Right cardiac atrium (tissue), 5 donors: ENCODE measurements at regions not wholly inside any gene's neighbourhood (a gene's known extent, or its start where the extent isn't known, plus 50 kb on each side); places are given as distances from the start of the nearest gene placed in this dataset.

Source experiments
- ATAC-seq, 2 donors: fragments of 200-7000 bp; cut with Tn5 transposase; one replicate each; pipeline versions ENCODE4 v1.8.0 to v1.9.1; 2020; ENCODE audit warnings: moderate library complexity in 2 of 2, mild to moderate bottlenecking in 1 of 2
- DNase-seq, 3 donors: peaks; one replicate each; pipeline ENCODE4 v3.0.0-alpha.2; 2020
- H3K27ac ChIP-seq: one replicate; pipeline ENCODE4 v1.5.1; 2013; ENCODE audit warnings: mild to moderate bottlenecking, low read length, control low read depth, moderate library complexity
- H3K27me3 ChIP-seq: one replicate; pipeline ENCODE4 v1.6.1; 2013; ENCODE audit not compliant: control insufficient read depth, insufficient read depth
- H3K4me1 ChIP-seq: one replicate; pipeline ENCODE4 v1.6.1; 2013; ENCODE audit warnings: low read length; ENCODE audit not compliant: control insufficient read depth, insufficient read depth
- H3K4me3 ChIP-seq: one replicate; pipeline ENCODE4 v1.5.1; 2013; ENCODE audit warnings: low read length, control low read depth
- H3K9me3 ChIP-seq: one replicate; pipeline ENCODE4 v1.6.1; 2013; ENCODE audit warnings: low read length; ENCODE audit not compliant: control insufficient read depth
- WGBS: extraction: QIAGEN DNeasy Blood & Tissue Kit; methylation state at CpG from one replicate; pipeline ENCODE4 v1.1.7; 2013; 5-methylcytosine and 5-hydroxymethylcytosine counted together
- intact Hi-C, 4 donors: fragments of 100-400 bp; cut with DNase I; formaldehyde crosslinking; loops; one replicate each; pipeline versions ENCODE4 v1.11.0 to v1.14.0; 2022 to 2023
- donor health status: healthy with polysubstance abuse.
- donor health status: DM: no; HTN: yes; CAD: no.
- donor health status: DM: no; HTN: no; CAD: no.
- donor health status: DM: no; HTN: yes; CAD: no; lungs with severe emphysema.
- donor health status: DM: yes; HTN: yes; CAD: no.

DNA sequence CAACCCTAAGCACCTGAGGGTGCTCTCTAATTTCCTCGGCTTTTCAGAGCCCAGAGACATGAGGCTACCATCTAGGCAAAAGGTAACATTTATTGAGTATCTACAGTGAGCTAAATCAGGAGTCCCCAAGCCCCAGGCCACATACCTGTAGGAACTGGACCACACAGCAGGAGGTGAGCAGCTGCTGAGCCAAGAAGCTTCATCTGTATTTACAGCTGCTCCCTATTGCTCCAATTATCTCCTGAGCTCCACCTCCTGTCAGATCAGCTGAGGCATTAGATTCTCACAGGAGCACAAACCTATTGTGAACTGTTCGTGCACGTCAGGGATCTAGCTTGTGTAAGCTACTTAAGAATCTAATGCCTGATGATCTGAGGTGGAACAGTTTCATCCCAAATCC, 70.2 kb downstream of the RND3 start:
- Histone ChIP-seq H3K27ac (no peak overlapping the region), H3K9me3 (no peaks in the 10 kb centered on the region), H3K4me1 (no peaks in the 10 kb centered on the region), H3K4me3 (no peak overlapping the region), H3K27me3 (no peaks in the 10 kb centered on the region)
- WGBS, result 90% methylated on average over 3 of the region's 3 CpGs
- intact Hi-C loops, result no loop called here
- ATAC-seq (no peak), DNase-seq (no peak)

DNA sequence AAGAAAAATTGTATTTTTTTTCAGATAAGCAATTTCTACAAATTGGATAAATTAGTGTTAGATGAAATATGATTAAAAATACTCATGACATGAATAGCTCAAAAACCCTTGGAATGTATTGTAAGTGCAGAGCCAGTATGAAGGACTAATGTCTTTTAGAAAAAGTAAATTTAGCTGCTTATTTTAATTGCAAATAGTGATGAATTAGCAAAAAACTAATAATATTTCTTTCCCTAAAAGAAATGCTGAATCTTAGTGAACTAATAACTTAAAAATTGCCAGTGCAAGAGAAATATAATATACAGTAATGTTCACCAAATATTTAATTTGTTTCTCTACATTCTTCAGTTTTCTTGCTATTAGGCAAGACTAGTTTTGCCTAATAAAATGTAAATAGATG, 72.4 kb downstream of the RND3 start:
- H3K4me1 ChIP-seq, result no peaks in the 10 kb centered on the region
- no peaks in the 10 kb centered on the region for H3K9me3 ChIP-seq
- ATAC-seq, result no peak
- no peak overlapping the region for H3K27ac ChIP-seq
- intact Hi-C loops, result no loop called here
- no peak overlapping the region for H3K4me3 ChIP-seq
- no peak for DNase-seq
- no peaks in the 10 kb centered on the region for H3K27me3 ChIP-seq

DNA sequence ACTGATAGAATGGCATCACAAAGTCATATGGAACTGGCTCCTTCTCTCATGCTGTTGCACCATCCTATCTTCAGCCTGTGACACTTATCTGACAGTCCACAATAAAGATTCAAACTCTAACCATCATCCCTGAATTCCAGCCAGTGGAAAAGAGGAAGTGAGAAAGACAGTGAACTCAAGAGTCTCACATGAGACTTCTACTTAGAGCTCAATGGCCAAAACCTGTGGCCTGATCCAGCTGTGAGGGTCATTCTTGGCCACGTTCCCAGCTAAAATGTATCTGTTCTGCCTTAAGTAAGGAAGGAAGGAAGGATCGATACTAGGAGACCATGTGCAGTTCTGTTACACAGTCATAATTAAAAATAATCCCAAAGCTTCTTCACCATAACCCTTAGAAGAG, 73.6 kb downstream of the RND3 start:
- no peaks in the 10 kb centered on the region for H3K9me3 ChIP-seq

DNA sequence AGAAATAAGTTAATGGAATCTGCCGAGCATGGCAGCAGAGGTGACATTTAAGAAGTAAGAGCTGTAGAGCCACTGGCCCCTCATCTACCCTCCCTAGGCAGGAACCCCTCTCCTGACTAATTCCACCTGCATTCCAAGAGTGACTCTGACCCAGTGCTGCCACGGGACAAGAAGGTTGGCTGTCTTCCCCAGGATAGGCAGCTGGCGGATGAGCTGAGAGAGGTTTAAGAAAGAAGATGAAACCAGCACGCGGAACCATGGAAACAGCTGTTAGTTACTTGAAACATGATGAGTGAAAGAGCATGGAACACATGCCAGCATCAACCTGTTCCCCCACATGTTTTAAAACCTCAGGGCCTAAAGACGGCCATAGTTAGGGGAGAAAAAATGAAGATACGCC, 74.1 kb downstream of the RND3 start:
- Histone ChIP-seq H3K27me3 (no peaks in the 10 kb centered on the region), H3K9me3 (no peaks in the 10 kb centered on the region), H3K27ac (no peak overlapping the region), H3K4me3 (no peak overlapping the region), H3K4me1 (no peaks in the 10 kb centered on the region)
- ATAC-seq (no peak), DNase-seq (no peak)
- 95% methylated on average over 7 of the region's 7 CpGs for WGBS
- intact Hi-C loops, result no loop called here

More for the DNA sequence above, 73.6 kb downstream of the RND3 start:
- intact Hi-C loops, result no loop called here
- DNase-seq (no peak), ATAC-seq (no peak)
- no peak overlapping the region for H3K4me3 ChIP-seq
- no peaks in the 10 kb centered on the region for H3K4me1 ChIP-seq
- 52% methylated on average over 2 of the region's 2 CpGs for WGBS
- no peaks in the 10 kb centered on the region for H3K27me3 ChIP-seq
- H3K27ac ChIP-seq, result no peak overlapping the region

DNA sequence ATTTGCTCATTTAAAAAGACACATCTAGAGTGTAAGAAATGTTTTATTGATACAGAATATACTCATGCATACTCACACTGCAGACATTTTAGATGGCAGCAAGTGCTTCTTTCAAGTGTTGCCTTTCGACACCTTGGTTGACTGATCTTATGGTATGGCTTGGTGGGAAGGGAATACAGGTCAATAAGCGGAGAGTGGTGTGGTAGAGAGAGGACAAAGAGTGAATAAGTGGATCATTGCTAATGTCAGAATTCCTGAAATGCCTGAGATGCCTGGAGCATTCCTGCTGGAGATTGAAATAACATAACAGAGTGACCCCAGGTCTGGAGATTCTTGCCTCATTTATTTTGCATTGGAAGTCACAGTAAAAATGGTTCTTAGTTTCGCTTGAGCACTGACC, 76.7 kb downstream of the RND3 start:
- intact Hi-C loops, result no loop called here
- no peak for ATAC-seq
- no peaks in the 10 kb centered on the region for H3K9me3 ChIP-seq
- 75% methylated on average over 3 of the region's 3 CpGs for WGBS
- DNase-seq, result no peak
- H3K4me3 ChIP-seq, result no peak overlapping the region
- H3K27me3 ChIP-seq, result no peaks in the 10 kb centered on the region
- H3K27ac ChIP-seq, result no peak overlapping the region
- no peaks in the 10 kb centered on the region for H3K4me1 ChIP-seq

DNA sequence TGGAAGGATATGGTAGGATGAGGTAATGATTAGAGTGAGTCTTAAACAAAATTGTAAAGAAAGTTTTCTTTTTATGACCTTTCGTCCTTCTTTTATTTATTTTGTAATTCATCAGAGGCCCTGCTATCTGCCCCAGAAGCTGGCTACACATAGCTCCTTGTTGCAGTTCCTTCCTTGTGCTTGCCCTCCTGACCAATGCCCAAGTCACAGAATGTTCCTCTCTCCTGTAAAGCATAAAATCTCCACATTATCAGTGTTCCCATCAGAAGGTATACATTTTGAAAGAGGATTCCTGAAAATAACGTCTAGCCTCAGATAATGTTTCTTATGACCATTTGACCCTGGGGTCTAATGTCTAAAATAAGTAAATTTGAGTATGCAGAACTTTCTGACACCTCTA, 78.3 kb downstream of the RND3 start:
- H3K27ac ChIP-seq, result no peak overlapping the region
- intact Hi-C loops, result no loop called here
- no peaks in the 10 kb centered on the region for H3K27me3 ChIP-seq
- ATAC-seq (no peak), DNase-seq (no peak)
- no peaks in the 10 kb centered on the region for H3K4me1 ChIP-seq
- WGBS, result 57% methylated on average over 2 of the region's 2 CpGs
- no peak overlapping the region for H3K4me3 ChIP-seq
- H3K9me3 ChIP-seq, result no peaks in the 10 kb centered on the region

DNA sequence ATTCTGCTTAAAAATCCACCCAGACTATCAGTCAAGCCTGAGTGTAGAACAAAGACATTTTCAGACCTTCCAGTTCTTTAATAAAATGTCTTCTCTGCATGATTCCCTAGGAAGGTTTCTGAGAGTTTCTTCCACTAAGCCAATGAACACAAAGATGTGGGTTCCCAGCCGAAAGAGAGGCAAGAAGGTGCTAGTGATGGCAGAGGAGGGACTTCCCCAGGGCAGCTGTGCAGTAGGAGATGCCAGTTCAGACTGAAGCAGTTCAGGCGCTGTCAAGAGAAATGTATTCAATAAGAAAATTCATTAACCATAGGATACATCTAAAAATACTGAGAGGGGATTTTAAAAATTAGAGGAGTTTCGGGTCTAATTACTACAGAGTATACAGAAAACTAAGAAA, 83.3 kb downstream of the RND3 start:
- no peaks in the 10 kb centered on the region for H3K9me3 ChIP-seq
- DNase-seq, result no peak
- 80% methylated on average over 3 of the region's 3 CpGs for WGBS
- no peaks in the 10 kb centered on the region for H3K4me1 ChIP-seq
- H3K4me3 ChIP-seq, result no peak overlapping the region
- H3K27ac ChIP-seq, result no peak overlapping the region
- ATAC-seq, result no peak
- intact Hi-C loops, result no loop called here
- no peaks in the 10 kb centered on the region for H3K27me3 ChIP-seq

DNA sequence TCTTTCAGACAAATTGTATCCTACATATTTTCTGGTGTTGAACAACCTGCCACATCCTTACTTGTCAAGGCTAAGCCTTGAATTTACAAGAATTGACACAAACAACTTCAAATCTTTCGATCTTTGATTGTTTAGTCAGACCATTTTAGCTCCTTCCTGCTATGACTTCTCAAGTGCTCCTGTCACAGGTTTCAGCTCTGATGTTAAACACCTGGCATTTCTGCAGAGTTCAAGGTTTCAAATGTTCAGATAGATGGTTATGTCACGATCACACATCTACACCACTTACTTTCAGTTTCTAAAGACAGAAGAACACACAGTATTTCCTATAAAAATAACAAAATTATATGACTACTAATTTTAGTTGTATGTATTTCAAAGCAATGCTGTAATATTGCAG, 84.0 kb downstream of the RND3 start:
- no peak overlapping the region for H3K27ac ChIP-seq
- DNase-seq (no peak), ATAC-seq (no peak)
- no peaks in the 10 kb centered on the region for H3K4me1 ChIP-seq
- H3K27me3 ChIP-seq, result no peaks in the 10 kb centered on the region
- intact Hi-C loops, result no loop called here
- H3K9me3 ChIP-seq, result no peaks in the 10 kb centered on the region
- no peak overlapping the region for H3K4me3 ChIP-seq
- WGBS, result 61% methylated on average over 2 of the region's 2 CpGs

DNA sequence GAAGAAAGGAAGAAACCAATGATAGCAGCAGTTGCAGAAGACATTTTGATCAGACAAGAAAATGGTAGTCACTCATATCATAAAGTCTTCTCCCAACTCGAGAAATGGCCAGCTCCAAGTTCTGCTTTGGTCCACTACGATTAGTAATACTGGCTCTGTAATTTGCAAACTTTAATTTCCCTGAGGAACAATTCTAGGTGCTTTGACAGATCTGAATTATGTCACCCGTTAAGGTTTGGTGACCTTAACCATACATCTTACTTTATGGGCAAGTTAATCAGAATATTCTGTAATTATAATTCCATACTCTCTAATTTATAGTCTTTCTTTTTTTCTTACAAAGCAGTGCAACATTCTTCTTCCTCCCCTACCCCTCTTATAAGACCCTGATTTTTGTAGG, 84.5 kb downstream of the RND3 start:
- no peak for ATAC-seq
- no peak overlapping the region for H3K27ac ChIP-seq
- DNase-seq, result no peak
- intact Hi-C loops, result no loop called here
- no peaks in the 10 kb centered on the region for H3K4me1 ChIP-seq
- 60% methylated on average over 3 of the region's 3 CpGs for WGBS
- H3K4me3 ChIP-seq, result no peak overlapping the region
- no peaks in the 10 kb centered on the region for H3K9me3 ChIP-seq
- no peaks in the 10 kb centered on the region for H3K27me3 ChIP-seq

DNA sequence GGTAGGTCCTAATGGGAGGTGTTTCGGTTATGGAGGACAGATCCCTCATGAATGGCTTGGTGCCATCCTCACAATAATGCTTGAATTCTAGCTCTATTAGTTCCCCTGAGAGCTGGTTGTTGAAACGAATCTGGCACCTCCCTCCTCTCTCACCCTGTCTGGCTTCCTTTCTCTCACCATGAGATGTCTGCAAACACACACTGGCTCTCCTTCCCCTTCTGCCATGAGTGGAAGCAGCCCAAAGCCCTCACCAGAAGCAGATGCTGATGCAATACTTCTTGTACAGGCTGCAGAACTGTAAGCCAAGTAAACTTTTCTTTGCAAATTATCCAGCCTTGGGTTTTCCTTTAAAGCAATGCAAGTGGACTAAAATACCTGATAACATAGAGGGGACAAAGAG, 86.6 kb downstream of the RND3 start:
- ATAC-seq (peak in 1 of 2 donors; percentile 67), DNase-seq (no peak)
- H3K9me3 ChIP-seq, result no peaks in the 10 kb centered on the region
- WGBS, result 50% methylated on average over 2 of the region's 2 CpGs
- intact Hi-C loops, result no loop called here
- H3K4me1 ChIP-seq, result no peaks in the 10 kb centered on the region
- no peaks in the 10 kb centered on the region for H3K27me3 ChIP-seq
- H3K27ac ChIP-seq, result no peak overlapping the region
- no peak overlapping the region for H3K4me3 ChIP-seq

DNA sequence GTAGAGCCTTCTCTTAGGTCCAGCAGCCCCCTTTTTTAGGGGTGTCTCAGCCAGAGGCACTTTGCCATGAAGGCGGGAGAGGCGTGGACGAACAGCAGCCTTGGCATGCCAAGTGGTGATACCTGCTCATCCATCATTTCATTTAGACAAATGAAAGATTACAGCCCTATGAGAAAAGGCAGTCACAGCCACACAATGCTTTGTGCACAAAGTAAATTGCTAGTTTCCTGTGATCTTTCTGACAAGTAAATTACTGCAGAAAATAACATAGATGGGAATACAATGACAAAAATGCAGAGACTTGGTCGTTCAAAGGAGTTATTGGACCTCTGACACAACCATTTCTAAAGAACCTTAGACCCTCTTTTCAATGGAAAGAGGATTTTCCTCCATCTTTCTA, 94.9 kb downstream of the RND3 start:
- Histone ChIP-seq H3K27me3 (no peaks in the 10 kb centered on the region), H3K4me3 (no peak overlapping the region), H3K27ac (no peak overlapping the region), H3K9me3 (no peaks in the 10 kb centered on the region), H3K4me1 (no peaks in the 10 kb centered on the region)
- no peak for ATAC-seq
- 58% methylated on average over 4 of the region's 4 CpGs for WGBS
- no peak for DNase-seq
- intact Hi-C loops, result no loop called here

DNA sequence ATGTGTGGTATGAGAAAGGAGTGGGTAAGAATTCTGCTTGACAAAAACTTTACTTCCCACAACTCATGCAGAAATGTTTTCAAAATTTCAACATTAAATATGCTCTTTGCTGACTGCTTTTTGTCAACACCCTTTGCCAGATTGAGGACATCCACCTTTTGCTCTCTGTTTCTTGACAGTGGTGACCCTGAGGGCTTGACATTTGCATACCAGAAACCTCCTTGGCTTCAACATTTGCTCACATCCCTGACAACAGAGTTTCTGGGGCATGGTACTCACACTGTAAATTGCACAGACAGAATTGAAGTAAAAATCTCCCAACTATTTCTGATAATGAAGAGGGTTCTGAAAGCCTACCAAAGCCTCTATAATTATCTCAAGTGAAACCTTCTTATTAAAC, 95.7 kb downstream of the RND3 start:
- DNase-seq (no peak), ATAC-seq (no peak)
- H3K4me1 ChIP-seq, result no peaks in the 10 kb centered on the region
- H3K9me3 ChIP-seq, result no peaks in the 10 kb centered on the region
- intact Hi-C loops, result no loop called here
- H3K27ac ChIP-seq, result no peak overlapping the region
- H3K27me3 ChIP-seq, result no peaks in the 10 kb centered on the region
- H3K4me3 ChIP-seq, result no peak overlapping the region
